ENCODE measurements at regions not wholly inside any gene's neighbourhood (a gene's known extent, or its start where the extent isn't known, plus 50 kb on each side); places are given as distances from the start of the nearest gene placed in this dataset.

GRCh38 chr11:8740129-8740528 is 57.5 kb downstream of the RPL27A start:
- TF ChIP-seq POLR2A (IDR thresholded peaks at IDR 0.05; ENCODE audit: low read depth, low read length) = no peak
- TF ChIP-seq POLR2AphosphoS5 (IDR thresholded peaks at IDR 0.05; ENCODE audit: low read depth, low read length) = no peak
- no peak for TF ChIP-seq TAF1 (IDR thresholded peaks at IDR 0.05; ENCODE audit: borderline replicate concordance, low read depth, low read length)
- DNase-seq (ENCODE audit: insufficient read length) = no peak
- FAIRE-seq = no peak

- no peak for TF ChIP-seq POLR2AphosphoS5 (IDR thresholded peaks at IDR 0.05; ENCODE audit: low read depth, low read length)
- no peak for TF ChIP-seq TAF1 (IDR thresholded peaks at IDR 0.05; ENCODE audit: borderline replicate concordance, low read depth, low read length)
- TF ChIP-seq POLR2A (IDR thresholded peaks at IDR 0.05; ENCODE audit: low read depth, low read length) = no peak
- DNase-seq (ENCODE audit: insufficient read length) (no peak), FAIRE-seq (no peak)
These were observed 61.8 kb downstream of the RPL27A start for GRCh38 chr11:8744423-8744822.

GRCh38 chr11:8745431-8746253 is 63.0 kb downstream of the RPL27A start:
- TF ChIP-seq POLR2AphosphoS5 (IDR thresholded peaks at IDR 0.05; ENCODE audit: low read depth, low read length) (no peak), TAF1 (IDR thresholded peaks at IDR 0.05; ENCODE audit: borderline replicate concordance, low read depth, low read length) (no peak), POLR2A (IDR thresholded peaks at IDR 0.05; ENCODE audit: low read depth, low read length) (no peak)
- no peak for DNase-seq (ENCODE audit: insufficient read length)
- no peak for FAIRE-seq

- DNase-seq (ENCODE audit: insufficient read length) (no peak), FAIRE-seq (peak; percentile 53)
- TF ChIP-seq TAF1 (IDR thresholded peaks at IDR 0.05; ENCODE audit: borderline replicate concordance, low read depth, low read length) = no peak
- TF ChIP-seq POLR2AphosphoS5 (IDR thresholded peaks at IDR 0.05; ENCODE audit: low read depth, low read length) = no peak
- no peak for TF ChIP-seq POLR2A (IDR thresholded peaks at IDR 0.05; ENCODE audit: low read depth, low read length)
These were observed 63.9 kb downstream of the RPL27A start for GRCh38 chr11:8746331-8746974.

GRCh38 chr11:8747173-8747572 is 64.6 kb downstream of the RPL27A start:
- DNase-seq (ENCODE audit: insufficient read length) (no peak), FAIRE-seq (no peak)
- TF ChIP-seq TAF1 (IDR thresholded peaks at IDR 0.05; ENCODE audit: borderline replicate concordance, low read depth, low read length) = no peak
- no peak for TF ChIP-seq POLR2AphosphoS5 (IDR thresholded peaks at IDR 0.05; ENCODE audit: low read depth, low read length)
- TF ChIP-seq POLR2A (IDR thresholded peaks at IDR 0.05; ENCODE audit: low read depth, low read length) = no peak

DNA sequence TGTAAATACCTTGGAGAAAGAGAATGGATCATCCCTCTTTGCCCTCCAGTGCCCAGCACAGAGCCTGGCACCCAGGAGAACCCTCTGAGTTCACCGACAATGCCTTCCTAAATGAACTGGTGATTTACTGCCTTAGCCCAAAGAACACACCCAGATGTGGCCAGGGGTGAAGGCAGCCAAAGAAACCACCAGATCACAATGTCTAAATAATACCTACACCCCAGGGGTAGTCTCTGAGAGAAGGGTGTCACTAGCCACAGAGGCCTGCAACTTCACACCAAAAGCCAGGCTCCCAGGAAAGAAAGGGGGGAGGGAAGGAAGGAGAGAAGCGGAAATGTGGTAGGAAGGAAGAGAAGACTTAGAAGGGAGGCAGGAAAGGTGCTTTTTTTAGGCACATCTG is 65.7 kb downstream of the RPL27A start:
- no peak for TF ChIP-seq POLR2AphosphoS5 (IDR thresholded peaks at IDR 0.05; ENCODE audit: low read depth, low read length)
- TF ChIP-seq TAF1 (IDR thresholded peaks at IDR 0.05; ENCODE audit: borderline replicate concordance, low read depth, low read length) = no peak
- no peak for TF ChIP-seq POLR2A (IDR thresholded peaks at IDR 0.05; ENCODE audit: low read depth, low read length)
- FAIRE-seq = no peak
- no peak for DNase-seq (ENCODE audit: insufficient read length)

- TF ChIP-seq TAF1 (IDR thresholded peaks at IDR 0.05; ENCODE audit: borderline replicate concordance, low read depth, low read length) (no peak), POLR2A (IDR thresholded peaks at IDR 0.05; ENCODE audit: low read depth, low read length) (no peak), POLR2AphosphoS5 (IDR thresholded peaks at IDR 0.05; ENCODE audit: low read depth, low read length) (no peak)
These were observed 66.6 kb downstream of the RPL27A start for GRCh38 chr11:8749202-8749601.

DNA sequence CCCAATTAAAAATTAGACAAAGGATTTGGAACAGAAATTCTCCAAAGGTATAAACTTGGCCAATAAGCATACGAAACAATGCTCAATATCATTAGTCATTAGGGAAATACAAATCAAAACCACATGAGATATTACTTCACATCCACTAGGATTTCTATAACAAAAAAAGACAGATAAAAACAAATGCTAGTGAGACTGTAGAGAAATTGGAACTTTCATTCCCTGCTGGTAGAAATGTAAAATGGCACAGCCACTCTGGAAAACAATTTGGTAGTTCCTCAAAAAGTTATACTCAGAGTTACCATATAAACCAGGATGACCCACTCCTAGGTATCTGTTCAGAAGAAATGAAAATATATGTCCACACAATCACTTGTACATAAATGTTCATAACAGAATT is 71.6 kb downstream of the RPL27A start:
- DNase-seq (ENCODE audit: insufficient read length) = no peak
- no peak for FAIRE-seq
- TF ChIP-seq TAF1 (IDR thresholded peaks at IDR 0.05; ENCODE audit: borderline replicate concordance, low read depth, low read length) (no peak), POLR2AphosphoS5 (IDR thresholded peaks at IDR 0.05; ENCODE audit: low read depth, low read length) (no peak), POLR2A (IDR thresholded peaks at IDR 0.05; ENCODE audit: low read depth, low read length) (no peak)

More at GRCh38 chr11:8749202-8749601, 66.6 kb downstream of the RPL27A start:
- FAIRE-seq (no peak), DNase-seq (ENCODE audit: insufficient read length) (no peak)

DNA sequence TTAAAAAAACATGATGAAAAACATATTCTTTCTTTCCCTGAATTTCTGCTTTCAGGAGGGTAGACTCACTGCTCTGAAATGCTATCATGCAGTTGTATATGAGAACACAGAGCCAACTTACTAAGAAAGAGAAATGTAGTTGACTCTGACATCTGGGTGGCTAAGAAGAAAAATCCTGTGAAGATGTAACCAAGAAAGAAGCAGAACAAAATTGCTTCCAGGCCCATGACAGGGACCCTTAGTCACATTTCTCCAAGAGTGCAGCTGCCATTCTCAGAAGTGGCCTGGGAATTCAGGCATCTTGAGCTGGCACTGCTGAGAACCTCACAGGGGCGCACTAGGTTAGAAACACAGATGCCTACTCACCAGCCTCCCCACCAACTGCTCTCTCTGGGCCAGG is 73.6 kb downstream of the RPL27A start:
- no peak for DNase-seq (ENCODE audit: insufficient read length)
- TF ChIP-seq POLR2AphosphoS5 (IDR thresholded peaks at IDR 0.05; ENCODE audit: low read depth, low read length) (no peak), TAF1 (IDR thresholded peaks at IDR 0.05; ENCODE audit: borderline replicate concordance, low read depth, low read length) (no peak), POLR2A (IDR thresholded peaks at IDR 0.05; ENCODE audit: low read depth, low read length) (no peak)
- FAIRE-seq = no peak

GRCh38 chr11:8757047-8757446 is 74.5 kb downstream of the RPL27A start:
- peak; percentile 33 for FAIRE-seq
- TF ChIP-seq POLR2AphosphoS5 (IDR thresholded peaks at IDR 0.05; ENCODE audit: low read depth, low read length) = no peak
- no peak for TF ChIP-seq POLR2A (IDR thresholded peaks at IDR 0.05; ENCODE audit: low read depth, low read length)
- no peak for TF ChIP-seq TAF1 (IDR thresholded peaks at IDR 0.05; ENCODE audit: borderline replicate concordance, low read depth, low read length)
- DNase-seq (ENCODE audit: insufficient read length) = no peak

DNA sequence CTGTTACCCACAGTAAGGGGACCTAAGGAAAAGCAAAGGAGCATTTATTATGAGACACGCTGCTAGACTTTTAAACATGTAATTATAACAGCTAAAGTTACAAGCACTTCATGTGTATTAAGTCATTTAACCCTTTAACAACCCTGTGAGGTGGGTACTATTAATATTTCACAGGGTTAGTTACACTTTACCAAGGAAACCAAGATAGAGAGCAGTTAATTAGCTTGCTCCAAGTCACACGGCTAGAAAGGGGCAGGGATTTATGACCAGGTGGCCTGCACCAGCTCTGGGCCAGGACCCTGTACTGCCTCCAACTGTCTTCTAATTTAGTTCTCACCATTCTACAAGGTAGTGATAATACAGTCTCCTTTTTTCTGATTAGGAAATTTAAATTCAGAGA is 74.9 kb downstream of the RPL27A start:
- no peak for TF ChIP-seq POLR2AphosphoS5 (IDR thresholded peaks at IDR 0.05; ENCODE audit: low read depth, low read length)
- no peak for TF ChIP-seq POLR2A (IDR thresholded peaks at IDR 0.05; ENCODE audit: low read depth, low read length)
- TF ChIP-seq TAF1 (IDR thresholded peaks at IDR 0.05; ENCODE audit: borderline replicate concordance, low read depth, low read length) = no peak
- no peak for DNase-seq (ENCODE audit: insufficient read length)
- peak; percentile 27 for FAIRE-seq

All from GM12892 (cell line).